ENCODE measurements at regions not wholly inside any gene's neighbourhood (a gene's known extent, or its start where the extent isn't known, plus 50 kb on each side); places are given as distances from the start of the nearest gene placed in this dataset.

GRCh38 chr6:141526985-141527384 lies 605.7 kb upstream of the GJE1 start:
- WGBS (ENCODE audit: insufficient coverage, low coverage, missing lambda C conversion rate) = 1% methylated on average over 6 of the region's 6 CpGs
- FAIRE-seq (no peak), DNase-seq (ENCODE audit: extremely low read depth in 1 of 4, low spot score in 3 of 4) (no peak), ATAC-seq (no peak)
- Histone ChIP-seq H3K9me1 (ENCODE audit: control insufficient read depth, insufficient read depth, low read length) (no peaks in the 10 kb centered on the region), H3K4me1 (replicated peaks in 1 of 2; ENCODE audit: control insufficient read depth in 2 of 2, insufficient read depth in 2 of 2, low read length in 2 of 2) (no peaks in the 10 kb centered on the region), H2AFZ (ENCODE audit: low read depth, low read length) (no peak overlapping the region), H3K36me3 (ENCODE audit: control insufficient read depth, insufficient read depth, low read length) (no peaks in the 10 kb centered on the region), H3K4me2 (ENCODE audit: insufficient read depth, low read length) (no peak overlapping the region), H3K79me2 (ENCODE audit: control insufficient read depth, insufficient read depth, low read length) (no peaks in the 10 kb centered on the region), H4K20me1 (replicated peaks; ENCODE audit: control insufficient read depth, insufficient read depth, low read length) (no peaks in the 10 kb centered on the region), H3K9ac (ENCODE audit: insufficient read depth in 1 of 2, low read depth in 2 of 2, low read length in 2 of 2) (no peak overlapping the region), H3K27me3 (ENCODE audit: control insufficient read depth in 2 of 2, insufficient read depth in 2 of 2, low read length in 2 of 2) (no peaks in the 10 kb centered on the region), H3K4me3 (no peak overlapping the region), H3K9me3 (replicated peaks; ENCODE audit: control insufficient read depth, insufficient read depth, low read depth, low read length) (no peaks in the 10 kb centered on the region), H3K27ac (ENCODE audit: extremely low read depth, low read depth, low read length) (no peak overlapping the region)
- no TSS peak for BruUV-seq (replicated peaks)
- TF ChIP-seq TAF1 (IDR thresholded peaks at IDR 0.05; ENCODE audit: control insufficient read depth, extremely low read depth, insufficient read depth, low read length, severe bottlenecking) = no peak
- intact Hi-C loops (cut with micrococcal nuclease) = no loop called here
- in situ Hi-C loops (cut with MboI) = no loop called here
- POLR2A ChIA-PET = no interaction called here
- CTCF ChIA-PET (ENCODE audit: low intra/inter-chr PET ratio) = no interaction called here

- ChIA-PET POLR2A (no interaction called here), CTCF (ENCODE audit: low intra/inter-chr PET ratio) (no interaction called here)
- Histone ChIP-seq H3K36me3 (ENCODE audit: control insufficient read depth, insufficient read depth, low read length) (no peaks in the 10 kb centered on the region), H3K27ac (ENCODE audit: extremely low read depth, low read depth, low read length) (no peak overlapping the region), H3K4me3 (no peak overlapping the region), H3K4me2 (ENCODE audit: insufficient read depth, low read length) (no peak overlapping the region), H3K79me2 (ENCODE audit: control insufficient read depth, insufficient read depth, low read length) (no peaks in the 10 kb centered on the region), H4K20me1 (replicated peaks; ENCODE audit: control insufficient read depth, insufficient read depth, low read length) (no peaks in the 10 kb centered on the region), H3K9me3 (replicated peaks; ENCODE audit: control insufficient read depth, insufficient read depth, low read depth, low read length) (no peaks in the 10 kb centered on the region; the same call in none of the 2 replicates), H3K9ac (ENCODE audit: insufficient read depth in 1 of 2, low read depth in 2 of 2, low read length in 2 of 2) (no peak overlapping the region), H3K4me1 (replicated peaks in 1 of 2; ENCODE audit: control insufficient read depth in 2 of 2, insufficient read depth in 2 of 2, low read length in 2 of 2) (no peaks in the 10 kb centered on the region), H3K9me1 (ENCODE audit: control insufficient read depth, insufficient read depth, low read length) (no peaks in the 10 kb centered on the region), H3K27me3 (ENCODE audit: control insufficient read depth in 2 of 2, insufficient read depth in 2 of 2, low read length in 2 of 2) (no peaks in the 10 kb centered on the region), H2AFZ (ENCODE audit: low read depth, low read length) (no peak overlapping the region)
- no TSS peak for BruUV-seq (replicated peaks)
- intact Hi-C loops (cut with micrococcal nuclease) (no loop called here), in situ Hi-C loops (cut with MboI) (no loop called here)
- TF ChIP-seq ZNF165 (CRISPR knock-in tag; IDR thresholded peaks at IDR 0.05; ENCODE audit: borderline replicate concordance) (no peak), ZSCAN29 (IDR thresholded peaks at IDR 0.05) (no peak), U2AF2 (optimal IDR thresholded peaks at IDR 0.05; ENCODE audit: low read depth, low read length) (no peak), CBFA2T2 (conservative IDR thresholded peaks at IDR 0.05) (no peak), ARID1B (IDR thresholded peaks at IDR 0.05) (no peak), ZNF23 (CRISPR knock-in tag; IDR thresholded peaks at IDR 0.05) (no peak), ZNF830 (CRISPR knock-in tag; IDR thresholded peaks at IDR 0.05) (no peak), FOSL1 (tag; conservative IDR thresholded peaks at IDR 0.05) (no peak), ETV6 (IDR thresholded peaks at IDR 0.05; ENCODE audit: borderline replicate concordance in 1 of 2, low read depth in 2 of 2, low read length in 1 of 2) (no peak), ETV6 (CRISPR knock-in tag; IDR thresholded peaks at IDR 0.05; ENCODE audit: borderline replicate concordance) (no peak)
- DNase-seq (ENCODE audit: extremely low read depth in 1 of 4, low spot score in 3 of 4) (no peak), FAIRE-seq (no peak), ATAC-seq (no peak)
Measured at GRCh38 chr6:141521440-141521839, 611.3 kb upstream of the GJE1 start.

Measured in K562 (cell line).